LNCAP (cell line): ENCODE measurements at regions not wholly inside any gene's neighbourhood (a gene's known extent, or its start where the extent isn't known, plus 50 kb on each side); places are given as distances from the start of the nearest gene placed in this dataset.

Source experiments
- CTCF ChIP-seq: fragments of 450-650 bp; IDR thresholded peaks from 2 replicates; pipeline ENCODE4 v1.5.1; 2017; ENCODE audit warnings: mild to moderate bottlenecking

- TF ChIP-seq CTCF: no peak
These were observed 382.2 kb upstream of the SPOCK3 start for GRCh38 chr4:167616476-167616875.

- TF ChIP-seq CTCF: peak; percentile 74
These were observed 388.4 kb upstream of the SPOCK3 start for GRCh38 chr4:167622481-167623240.

- TF ChIP-seq CTCF: no peak
These were observed 388.9 kb upstream of the SPOCK3 start for GRCh38 chr4:167623241-167623572.

GRCh38 chr4:167629272-167629671 lies 395.0 kb upstream of the SPOCK3 start:
- TF ChIP-seq CTCF: no peak

GRCh38 chr4:167642250-167642649 lies 408.0 kb upstream of the SPOCK3 start:
- no peak for TF ChIP-seq CTCF

GRCh38 chr4:167645358-167645757 lies 411.1 kb upstream of the SPOCK3 start:
- no peak for TF ChIP-seq CTCF

- no peak for TF ChIP-seq CTCF
These were observed 418.0 kb upstream of the SPOCK3 start for GRCh38 chr4:167652267-167652666.

GRCh38 chr4:167688660-167689142 lies 403.6 kb upstream of the ANXA10 start:
- no peak for TF ChIP-seq CTCF
